Stimulated activated CD4-positive, alpha-beta T cell treated with anti-CD3 and anti-CD28 coated beads, Interleukin-12 subunit alpha, Interleukin-12 subunit beta, amount 100 ng/mL, for 48 hours (primary cell): ENCODE measurements at regions not wholly inside any gene's neighbourhood (a gene's known extent, or its start where the extent isn't known, plus 50 kb on each side); places are given as distances from the start of the nearest gene placed in this dataset.

ENCODE experiments used
- DNase-seq, 3 donors: peaks; one replicate each; pipeline ENCODE4 v3.0.0-alpha.2; 2020; ENCODE audit warnings: low read depth in 2 of 3, low spot score in 1 of 3

GRCh38 chr5:74199005-74199404 is 441.5 kb downstream of the ENC1 start:
- no peak for DNase-seq

GRCh38 chr5:74198156-74198555 is 442.4 kb downstream of the ENC1 start:
- DNase-seq, result no peak

- DNase-seq, result no peak
Observed at GRCh38 chr5:74196233-74196632, 444.3 kb downstream of the ENC1 start.

DNA sequence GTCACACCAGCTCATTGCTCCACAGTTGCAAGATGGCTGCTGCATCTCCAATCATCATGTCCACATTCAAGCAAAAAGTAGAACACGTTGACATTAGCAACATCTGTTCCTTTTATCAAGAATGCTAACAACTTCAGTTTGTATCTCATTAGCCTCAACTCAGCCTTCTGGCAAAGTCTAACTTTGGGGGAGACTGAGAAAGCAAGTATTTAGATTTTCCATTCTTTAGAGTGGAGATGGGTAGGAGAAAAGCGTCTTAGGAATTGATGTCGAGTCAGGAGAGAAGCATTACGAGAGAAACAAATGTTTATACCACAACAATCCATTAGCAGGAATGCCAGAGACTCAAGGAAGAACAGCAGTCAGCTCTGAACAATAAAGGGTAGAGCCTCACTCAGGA is 446.3 kb downstream of the ENC1 start:
- DNase-seq, result no peak

DNA sequence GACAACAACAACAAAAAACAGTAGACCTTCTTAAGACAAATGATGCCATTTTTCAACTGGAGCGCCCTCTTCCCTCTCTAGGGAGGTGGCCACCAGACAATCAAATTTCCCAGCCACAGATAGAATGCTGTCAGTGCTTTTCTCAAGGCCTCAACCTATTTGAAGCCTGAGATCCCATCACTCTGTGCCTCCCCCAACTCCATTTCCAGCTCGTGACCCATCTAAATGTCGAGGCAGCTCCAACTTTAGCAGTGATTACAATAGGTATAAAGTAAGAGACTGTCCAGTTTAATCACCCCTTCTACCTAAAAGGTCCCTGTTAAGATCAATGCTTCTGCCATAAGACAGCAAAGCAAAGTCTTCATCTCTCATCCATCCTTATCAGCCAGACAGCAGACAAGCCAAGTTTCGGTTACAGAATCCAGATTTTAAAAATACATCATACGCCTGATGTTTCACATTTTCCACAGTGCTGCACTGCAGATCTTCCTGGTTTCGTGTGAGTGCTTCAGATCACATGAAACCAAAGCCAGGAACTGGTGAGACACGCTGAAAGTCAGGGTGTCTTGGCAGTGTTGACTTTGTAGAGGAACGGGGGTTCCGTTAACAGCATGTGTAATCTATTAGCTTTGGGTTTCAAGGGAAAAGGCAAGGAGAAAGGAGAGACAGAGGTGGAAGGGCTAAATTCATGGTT is 447.8 kb downstream of the ENC1 start:
- no peak for DNase-seq

DNA sequence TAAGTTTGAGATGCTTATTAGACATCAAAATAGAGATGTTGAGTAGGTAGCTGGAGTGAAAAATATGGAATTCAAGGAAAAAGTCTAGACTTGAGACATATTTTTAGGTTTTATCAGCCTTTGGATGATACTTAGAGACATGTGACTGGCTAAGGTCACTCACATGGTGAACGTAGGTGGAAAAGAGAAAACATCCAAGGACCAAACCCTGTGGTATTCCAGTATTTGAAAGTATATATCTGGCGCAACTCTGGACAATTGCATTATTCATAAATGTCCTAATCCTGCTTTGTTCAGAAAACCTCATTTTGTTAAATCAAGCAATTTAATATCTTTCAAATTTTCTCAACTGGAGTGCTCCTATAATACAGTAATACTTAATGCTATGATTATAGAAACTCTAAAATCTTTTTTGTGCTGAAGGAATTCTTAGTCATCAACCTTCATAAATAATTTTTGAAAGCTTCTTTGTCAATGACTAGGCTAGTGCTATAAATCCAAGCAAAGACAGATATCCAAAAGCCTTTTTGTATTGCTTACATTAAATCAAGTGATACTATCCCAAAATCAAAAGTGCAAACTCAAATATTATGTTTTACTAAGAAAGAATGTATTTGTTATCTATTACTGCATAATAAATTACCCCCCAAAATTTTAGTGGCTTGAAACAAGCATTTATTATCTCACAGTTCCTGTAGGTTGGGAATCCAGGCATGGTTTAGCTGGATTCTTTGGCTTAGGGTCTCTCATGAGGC is 452.0 kb downstream of the ENC1 start:
- DNase-seq, result no peak

DNA sequence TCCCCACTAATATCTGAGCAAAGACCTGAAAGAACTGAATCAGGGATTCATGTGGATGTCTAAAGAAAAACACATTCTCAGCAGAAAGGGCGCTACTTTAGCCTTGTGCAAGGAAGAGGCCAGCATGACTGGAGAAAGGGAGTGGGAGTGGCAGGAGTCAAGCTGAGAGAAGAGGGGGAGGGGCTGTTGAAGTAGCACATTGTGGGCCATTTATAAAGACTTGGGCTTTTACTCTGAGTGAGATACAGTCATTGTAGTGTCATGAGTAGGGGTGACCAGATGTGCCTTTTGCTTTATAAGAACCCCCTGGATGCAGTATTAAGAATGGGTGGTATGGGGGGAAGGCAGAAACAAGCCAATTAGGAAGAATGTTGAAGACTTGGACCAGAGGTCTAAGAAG is 452.8 kb downstream of the ENC1 start:
- no peak for DNase-seq

- DNase-seq, result no peak
Observed at GRCh38 chr5:74186356-74187315, 453.9 kb downstream of the ENC1 start.

GRCh38 chr5:74185599-74185998 is 454.9 kb downstream of the ENC1 start:
- DNase-seq, result no peak

- no peak for DNase-seq
Observed at GRCh38 chr5:74184649-74185048, 455.9 kb downstream of the ENC1 start.

GRCh38 chr5:74183041-74183440 is 457.5 kb downstream of the ENC1 start:
- no peak for DNase-seq

DNA sequence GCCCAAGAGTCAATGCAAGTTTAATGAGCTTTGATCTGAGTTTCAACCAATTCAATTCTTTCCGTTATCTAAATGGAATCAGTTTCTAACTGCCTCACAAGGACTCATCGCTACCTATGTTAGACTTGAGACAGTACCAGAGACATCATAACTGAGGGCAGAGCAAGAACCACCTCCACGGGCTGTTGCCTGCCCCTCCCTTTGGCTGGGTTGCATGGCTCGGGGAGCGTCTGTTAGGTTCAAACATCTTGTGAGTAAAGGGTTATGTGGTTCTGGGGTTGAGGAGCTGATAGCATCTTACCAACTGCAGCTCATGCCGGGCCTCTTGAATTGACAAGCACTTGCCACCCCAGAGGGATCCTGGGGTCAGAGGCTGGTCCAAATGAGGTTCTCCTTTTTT is 457.9 kb downstream of the ENC1 start:
- DNase-seq, result peak in 2 of 3 donors; percentile 2 to 6

- no peak for DNase-seq
Observed at GRCh38 chr5:74179701-74180100, 460.8 kb downstream of the ENC1 start.

DNA sequence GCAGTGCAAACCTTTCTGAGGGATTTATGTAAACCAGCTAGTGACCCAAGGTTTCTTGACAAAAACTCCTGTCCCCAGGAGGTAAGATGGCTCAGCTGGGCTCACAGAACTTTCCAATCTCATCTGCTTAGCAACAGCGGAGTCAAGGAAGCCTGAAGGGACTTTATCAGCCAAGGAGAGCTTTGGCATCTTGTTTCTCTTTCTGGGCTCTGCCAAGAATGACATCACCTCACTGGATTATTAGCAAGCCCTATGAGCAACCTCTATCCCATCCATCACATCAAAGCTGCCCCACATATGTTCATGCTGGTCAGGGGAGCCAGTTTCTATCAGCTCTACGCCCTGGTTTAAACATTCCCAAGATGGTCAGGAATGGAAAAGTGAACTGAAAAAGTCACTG is 461.3 kb downstream of the ENC1 start:
- DNase-seq, result no peak

- DNase-seq, result no peak
Observed at GRCh38 chr5:74177961-74178360, 462.6 kb downstream of the ENC1 start.

GRCh38 chr5:74174366-74174765 is 466.2 kb downstream of the ENC1 start:
- no peak for DNase-seq

GRCh38 chr5:74173665-74174064 is 466.9 kb downstream of the ENC1 start:
- no peak for DNase-seq

DNA sequence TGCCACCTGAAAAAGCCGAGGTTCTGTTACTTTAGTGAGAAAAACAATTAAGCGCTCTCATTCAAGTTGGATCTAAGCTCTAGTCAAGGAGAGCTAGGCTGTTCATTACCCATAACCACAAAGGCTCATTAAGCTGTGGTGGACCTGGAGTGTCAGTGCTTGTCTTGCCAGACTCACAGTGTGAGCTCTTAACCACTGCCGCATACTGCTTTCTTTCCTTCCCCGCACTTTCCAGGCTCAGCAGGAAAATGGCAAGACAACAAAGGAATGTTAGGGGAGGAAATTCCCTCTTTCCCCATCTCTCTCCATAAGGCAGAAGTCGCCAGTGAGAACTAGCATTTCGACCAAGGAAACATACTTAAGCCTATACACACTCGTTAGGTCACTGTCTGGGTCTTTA is 467.3 kb downstream of the ENC1 start:
- no peak for DNase-seq

- DNase-seq, result no peak
Observed at GRCh38 chr5:74169701-74170100, 470.8 kb downstream of the ENC1 start.

DNA sequence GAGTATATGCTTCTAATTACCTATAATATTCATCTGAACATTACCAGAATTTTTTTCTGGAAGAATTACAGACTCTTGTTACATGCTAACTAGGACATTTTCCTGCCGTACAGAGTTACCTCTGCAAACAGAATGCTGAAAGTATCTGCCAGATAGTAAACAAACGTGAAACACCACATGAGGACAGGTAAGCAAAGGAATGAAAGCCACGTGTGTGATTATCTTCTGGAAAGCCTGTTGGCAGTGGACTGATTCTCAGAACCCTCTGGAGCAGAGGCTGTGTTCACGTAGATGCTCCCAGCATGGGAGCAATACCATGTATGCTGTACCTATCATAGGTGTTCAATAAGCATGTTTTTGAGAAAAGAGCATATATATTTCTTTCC is 472.6 kb downstream of the ENC1 start:
- no peak for DNase-seq

DNA sequence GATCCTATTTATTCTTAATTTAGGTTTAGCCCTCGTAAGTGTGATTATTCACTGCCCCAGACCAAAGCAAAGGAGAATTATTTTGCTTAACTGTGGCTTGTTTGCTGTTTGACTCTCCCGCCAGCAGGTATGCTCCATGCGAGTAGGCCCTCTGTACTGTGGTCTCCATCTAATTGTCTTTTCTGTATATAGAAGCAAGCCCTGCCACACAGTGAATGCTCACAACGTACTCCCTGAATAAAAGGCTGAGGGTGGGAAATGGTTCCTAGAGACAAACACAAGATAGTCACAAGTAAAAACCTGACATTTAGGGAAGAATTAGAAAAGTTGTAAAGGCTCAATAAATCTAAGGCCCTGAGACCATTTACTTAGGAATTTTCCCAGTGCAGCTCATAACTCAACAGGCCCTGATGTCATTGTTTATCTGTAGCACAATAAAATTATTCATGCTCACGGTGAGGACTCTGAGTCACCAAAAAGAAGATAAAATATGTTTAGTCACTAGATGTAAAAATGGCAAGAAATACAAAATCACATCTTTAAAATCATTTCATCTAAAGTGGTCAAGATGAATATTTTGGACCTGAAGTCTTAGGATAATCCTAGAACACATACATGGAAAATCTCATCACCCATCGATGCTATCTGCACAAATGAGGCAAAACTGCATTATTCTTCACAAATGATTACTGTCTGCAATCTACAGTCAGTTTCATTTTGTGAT is 473.2 kb downstream of the ENC1 start:
- no peak for DNase-seq
